ENCODE measurements at regions not wholly inside any gene's neighbourhood (a gene's known extent, or its start where the extent isn't known, plus 50 kb on each side); places are given as distances from the start of the nearest gene placed in this dataset.

DNA sequence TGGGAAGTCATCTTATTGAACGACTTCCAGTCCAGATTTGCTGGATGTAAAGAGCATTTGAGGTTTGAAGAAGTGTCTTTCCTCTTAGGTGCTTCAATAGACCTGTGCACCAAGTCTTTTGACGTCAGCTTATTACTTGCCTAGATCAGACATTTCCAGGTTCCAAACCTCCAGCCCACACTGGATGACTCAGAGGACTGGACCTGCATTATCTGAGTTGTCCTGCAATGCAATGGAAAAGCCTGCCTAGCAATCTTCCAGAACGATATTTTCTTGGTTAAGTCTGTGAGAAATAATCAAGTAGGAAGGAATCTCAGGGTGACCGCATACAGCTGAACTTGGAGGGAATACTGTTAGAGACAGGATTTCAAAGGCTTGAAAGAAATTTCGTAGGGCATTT, 147.2 kb upstream of the MOCS2 start:
- H4K20me1 ChIP-seq (ENCODE audit: insufficient read depth, low read length) = no peaks in the 10 kb centered on the region
- H2AFZ ChIP-seq (ENCODE audit: low read length) = no peak overlapping the region
- no peaks in the 10 kb centered on the region for H3K4me1 ChIP-seq (ENCODE audit: insufficient read depth, low read length, poor library complexity, severe bottlenecking)
- H3K9me2 ChIP-seq (ENCODE audit: insufficient read depth, low read length) = no peaks in the 10 kb centered on the region
- no peak for DNase-seq (ENCODE audit: low spot score)
- intact Hi-C loops (cut with micrococcal nuclease; ENCODE audit: unreplicated experiment) = no loop called here
- no peaks in the 10 kb centered on the region for H3K36me3 ChIP-seq (ENCODE audit: insufficient read depth, low read length)
- TF ChIP-seq, protein P1, sequence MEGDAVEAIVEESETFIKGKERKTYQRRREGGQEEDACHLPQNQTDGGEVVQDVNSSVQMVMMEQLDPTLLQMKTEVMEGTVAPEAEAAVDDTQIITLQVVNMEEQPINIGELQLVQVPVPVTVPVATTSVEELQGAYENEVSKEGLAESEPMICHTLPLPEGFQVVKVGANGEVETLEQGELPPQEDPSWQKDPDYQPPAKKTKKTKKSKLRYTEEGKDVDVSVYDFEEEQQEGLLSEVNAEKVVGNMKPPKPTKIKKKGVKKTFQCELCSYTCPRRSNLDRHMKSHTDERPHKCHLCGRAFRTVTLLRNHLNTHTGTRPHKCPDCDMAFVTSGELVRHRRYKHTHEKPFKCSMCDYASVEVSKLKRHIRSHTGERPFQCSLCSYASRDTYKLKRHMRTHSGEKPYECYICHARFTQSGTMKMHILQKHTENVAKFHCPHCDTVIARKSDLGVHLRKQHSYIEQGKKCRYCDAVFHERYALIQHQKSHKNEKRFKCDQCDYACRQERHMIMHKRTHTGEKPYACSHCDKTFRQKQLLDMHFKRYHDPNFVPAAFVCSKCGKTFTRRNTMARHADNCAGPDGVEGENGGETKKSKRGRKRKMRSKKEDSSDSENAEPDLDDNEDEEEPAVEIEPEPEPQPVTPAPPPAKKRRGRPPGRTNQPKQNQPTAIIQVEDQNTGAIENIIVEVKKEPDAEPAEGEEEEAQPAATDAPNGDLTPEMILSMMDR (conservative IDR thresholded peaks at IDR 0.05; ENCODE audit: low read length) = no peak
- TF ChIP-seq EZH2phosphoT487 (IDR thresholded peaks at IDR 0.05; ENCODE audit: borderline replicate concordance, low read depth, low read length) = no peak
- no TSS peak for BruUV-seq (replicated peaks)
- H3K79me2 ChIP-seq (ENCODE audit: insufficient read depth, low read depth, low read length) = no peaks in the 10 kb centered on the region
- CTCF ChIA-PET (ENCODE audit: unreplicated experiment) = no interaction called here
- H3K27ac ChIP-seq (ENCODE audit: low read depth, low read length, poor library complexity, severe bottlenecking) = no peak overlapping the region
- H3K4me3 ChIP-seq (ENCODE audit: low read depth, low read length, poor library complexity, severe bottlenecking) = no peak overlapping the region
- H3K9me3 ChIP-seq (ENCODE audit: low read length) = no peaks in the 10 kb centered on the region
- POLR2A ChIA-PET = no interaction called here
- no peak overlapping the region for H3K4me2 ChIP-seq (ENCODE audit: low read length)

DNA sequence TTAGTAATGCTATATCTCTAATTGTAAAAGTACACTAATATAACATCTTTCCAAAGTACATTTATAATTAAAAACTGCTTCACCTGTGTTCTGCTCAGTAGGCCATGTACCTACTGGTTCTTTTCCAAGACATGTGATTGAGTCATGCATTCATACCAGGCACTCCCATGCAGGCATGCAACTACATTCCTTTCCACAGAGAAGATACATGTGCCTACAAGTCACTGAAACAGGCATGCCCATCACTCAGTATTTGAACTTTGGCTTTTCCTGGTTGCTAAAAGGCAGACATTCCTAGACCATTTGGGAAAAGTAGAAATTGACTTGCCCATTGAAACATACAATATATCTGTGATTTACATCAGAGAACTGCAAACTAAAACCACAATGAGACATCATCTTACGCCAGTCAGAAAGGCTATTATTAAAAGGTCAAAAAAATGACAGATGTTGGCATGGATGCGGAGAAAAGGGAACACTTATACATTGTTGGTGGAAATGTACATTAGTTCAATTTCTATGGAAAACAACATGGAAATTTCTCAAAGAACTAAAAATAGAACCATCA, 148.3 kb upstream of the MOCS2 start:
- BruUV-seq (replicated peaks) = no TSS peak
- no peak for DNase-seq (ENCODE audit: low spot score)
- no peak overlapping the region for H3K27ac ChIP-seq (ENCODE audit: low read depth, low read length, poor library complexity, severe bottlenecking)
- no peak overlapping the region for H3K4me2 ChIP-seq (ENCODE audit: low read length)
- no peak for TF ChIP-seq EZH2phosphoT487 (IDR thresholded peaks at IDR 0.05; ENCODE audit: borderline replicate concordance, low read depth, low read length)
- TF ChIP-seq, protein P1 (conservative IDR thresholded peaks at IDR 0.05; ENCODE audit: low read length) = no peak
- no peaks in the 10 kb centered on the region for H3K79me2 ChIP-seq (ENCODE audit: insufficient read depth, low read depth, low read length)
- no peaks in the 10 kb centered on the region for H3K36me3 ChIP-seq (ENCODE audit: insufficient read depth, low read length)
- no peaks in the 10 kb centered on the region for H3K4me1 ChIP-seq (ENCODE audit: insufficient read depth, low read length, poor library complexity, severe bottlenecking)
- H4K20me1 ChIP-seq (ENCODE audit: insufficient read depth, low read length) = no peaks in the 10 kb centered on the region
- no peaks in the 10 kb centered on the region; the same call in 1 of the 2 replicates for H3K9me2 ChIP-seq (ENCODE audit: insufficient read depth, low read length)
- no peak overlapping the region for H3K4me3 ChIP-seq (ENCODE audit: low read depth, low read length, poor library complexity, severe bottlenecking)
- CTCF ChIA-PET (ENCODE audit: unreplicated experiment) = no interaction called here
- no peaks in the 10 kb centered on the region for H3K9me3 ChIP-seq (ENCODE audit: low read length)
- intact Hi-C loops (cut with micrococcal nuclease; ENCODE audit: unreplicated experiment) = no loop called here
- POLR2A ChIA-PET = no interaction called here
- H2AFZ ChIP-seq (ENCODE audit: low read length) = no peak overlapping the region

DNA sequence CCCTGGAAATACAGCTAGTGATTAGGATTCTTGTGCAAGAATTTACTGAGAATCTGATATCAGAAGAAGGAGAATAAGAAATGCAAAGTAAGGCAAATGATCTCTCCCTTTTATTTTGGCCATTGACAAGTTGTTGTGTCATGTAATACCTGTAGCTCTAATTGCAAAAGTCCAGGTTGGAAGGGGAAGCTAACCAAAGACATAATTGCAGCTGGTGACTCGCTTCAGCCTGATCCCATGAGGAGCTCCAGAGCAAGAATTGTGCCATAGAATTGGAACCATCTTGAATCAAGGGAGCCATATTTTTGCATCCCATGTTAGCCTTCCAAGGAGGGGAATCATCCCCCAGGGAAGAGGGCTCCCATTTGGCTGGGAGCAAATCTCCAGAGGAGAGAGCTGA, 149.6 kb upstream of the MOCS2 start:
- intact Hi-C loops (cut with micrococcal nuclease; ENCODE audit: unreplicated experiment) = no loop called here
- CTCF ChIA-PET (ENCODE audit: unreplicated experiment) = no interaction called here
- Histone ChIP-seq H2AFZ (ENCODE audit: low read length) (no peak overlapping the region), H3K4me1 (ENCODE audit: insufficient read depth, low read length, poor library complexity, severe bottlenecking) (no peaks in the 10 kb centered on the region), H3K9me2 (ENCODE audit: insufficient read depth, low read length) (no peaks in the 10 kb centered on the region; the same call in 1 of the 2 replicates), H3K27ac (ENCODE audit: low read depth, low read length, poor library complexity, severe bottlenecking) (no peak overlapping the region), H3K4me2 (ENCODE audit: low read length) (no peak overlapping the region), H4K20me1 (ENCODE audit: insufficient read depth, low read length) (no peaks in the 10 kb centered on the region), H3K9me3 (ENCODE audit: low read length) (no peaks in the 10 kb centered on the region), H3K4me3 (ENCODE audit: low read depth, low read length, poor library complexity, severe bottlenecking) (no peak overlapping the region), H3K36me3 (ENCODE audit: insufficient read depth, low read length) (no peaks in the 10 kb centered on the region), H3K79me2 (ENCODE audit: insufficient read depth, low read depth, low read length) (no peaks in the 10 kb centered on the region)
- TF ChIP-seq, protein P1 (conservative IDR thresholded peaks at IDR 0.05; ENCODE audit: low read length) = no peak
- no peak for TF ChIP-seq EZH2phosphoT487 (IDR thresholded peaks at IDR 0.05; ENCODE audit: borderline replicate concordance, low read depth, low read length)
- POLR2A ChIA-PET = no interaction called here
- no TSS peak for BruUV-seq (replicated peaks)
- no peak for DNase-seq (ENCODE audit: low spot score)

Data from OCI-LY7 (cell line).